ENCODE measurements at regions not wholly inside any gene's neighbourhood (a gene's known extent, or its start where the extent isn't known, plus 50 kb on each side); places are given as distances from the start of the nearest gene placed in this dataset.
A peak's percentile ranks its signal among the peaks of the same experiment; 100 is the strongest.

DNA sequence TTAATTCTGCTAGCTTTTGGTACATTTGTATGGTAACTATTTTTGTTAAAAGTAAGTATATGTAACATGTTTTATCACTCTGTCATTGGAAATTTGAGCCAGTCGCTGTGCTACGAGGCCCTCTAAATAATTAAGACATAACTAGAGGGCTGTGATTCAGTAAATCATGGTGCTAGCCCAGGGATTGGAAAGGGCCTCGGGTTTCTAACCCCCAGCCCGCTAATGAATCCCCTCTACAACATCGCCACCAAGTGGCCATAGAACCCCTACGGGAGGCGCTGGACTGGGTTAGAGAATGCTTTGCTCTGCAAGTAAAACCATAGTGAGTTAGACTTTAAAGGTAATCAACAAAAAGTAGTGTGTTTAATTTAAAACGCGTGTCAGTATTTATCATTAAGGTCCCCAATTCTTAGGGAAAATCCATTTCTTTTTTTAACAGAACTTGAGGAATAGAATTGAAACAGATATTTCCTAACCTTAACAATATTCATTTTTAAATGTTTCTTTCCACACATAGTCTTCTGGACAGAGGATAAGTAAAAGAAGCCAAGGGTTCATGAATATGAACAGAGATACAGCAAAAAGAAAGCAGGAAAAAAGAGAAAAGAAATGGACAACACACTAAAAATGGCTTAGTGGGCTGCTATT is 744.7 kb downstream of the EPHA3 start:
- Histone ChIP-seq H3K4me3 (no peak overlapping the region), H3K36me3 (no peaks in the 10 kb centered on the region), H3K27me3 (no peaks in the 10 kb centered on the region), H3K4me1 (no peaks in the 10 kb centered on the region), H3K27ac (no peak overlapping the region), H3K9me3 (no peaks in the 10 kb centered on the region)
- peak in 1 of 2 donors; percentile 6 for DNase-seq (ENCODE audit: low spot score in 2 of 2)
- TF ChIP-seq, protein P1, sequence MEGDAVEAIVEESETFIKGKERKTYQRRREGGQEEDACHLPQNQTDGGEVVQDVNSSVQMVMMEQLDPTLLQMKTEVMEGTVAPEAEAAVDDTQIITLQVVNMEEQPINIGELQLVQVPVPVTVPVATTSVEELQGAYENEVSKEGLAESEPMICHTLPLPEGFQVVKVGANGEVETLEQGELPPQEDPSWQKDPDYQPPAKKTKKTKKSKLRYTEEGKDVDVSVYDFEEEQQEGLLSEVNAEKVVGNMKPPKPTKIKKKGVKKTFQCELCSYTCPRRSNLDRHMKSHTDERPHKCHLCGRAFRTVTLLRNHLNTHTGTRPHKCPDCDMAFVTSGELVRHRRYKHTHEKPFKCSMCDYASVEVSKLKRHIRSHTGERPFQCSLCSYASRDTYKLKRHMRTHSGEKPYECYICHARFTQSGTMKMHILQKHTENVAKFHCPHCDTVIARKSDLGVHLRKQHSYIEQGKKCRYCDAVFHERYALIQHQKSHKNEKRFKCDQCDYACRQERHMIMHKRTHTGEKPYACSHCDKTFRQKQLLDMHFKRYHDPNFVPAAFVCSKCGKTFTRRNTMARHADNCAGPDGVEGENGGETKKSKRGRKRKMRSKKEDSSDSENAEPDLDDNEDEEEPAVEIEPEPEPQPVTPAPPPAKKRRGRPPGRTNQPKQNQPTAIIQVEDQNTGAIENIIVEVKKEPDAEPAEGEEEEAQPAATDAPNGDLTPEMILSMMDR (IDR thresholded peaks at IDR 0.05), result peak in 4 of 5 experiments; percentile 18 to 31 (median 26)
- no peak for TF ChIP-seq EP300 (IDR thresholded peaks at IDR 0.05)
- WGBS, 2 donors, result 23 to 30% methylated on average over 9 of the region's 9 CpGs

DNA sequence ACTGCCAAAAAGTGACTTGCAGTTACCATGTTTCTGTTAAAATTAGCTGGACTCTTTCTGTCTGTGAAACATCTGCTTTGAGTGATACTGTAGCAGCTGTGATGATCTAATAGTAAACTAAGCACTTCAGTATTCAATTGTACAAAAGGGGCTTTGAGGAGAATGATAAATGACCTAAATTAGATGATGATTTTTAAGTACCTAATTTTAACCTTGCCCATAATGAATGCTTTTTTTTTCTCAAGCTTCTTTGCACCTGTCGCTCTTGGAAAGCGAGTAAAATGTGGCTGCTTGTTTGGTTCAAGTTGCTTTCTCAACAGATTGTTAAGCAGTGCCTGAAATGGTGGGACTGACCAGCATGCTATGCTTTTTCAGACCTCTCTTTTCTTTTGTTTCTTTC is 752.3 kb downstream of the EPHA3 start:
- Histone ChIP-seq H3K9me3 (no peaks in the 10 kb centered on the region), H3K4me3 (no peak overlapping the region), H3K36me3 (no peaks in the 10 kb centered on the region), H3K27me3 (no peaks in the 10 kb centered on the region), H3K4me1 (peaks cover 0 to 10% (median 0%) of the 10 kb centered on the region in 4 donors), H3K27ac (no peak overlapping the region)
- 32 to 54% methylated on average over 2 of the region's 2 CpGs for WGBS, 2 donors
- TF ChIP-seq EP300 (IDR thresholded peaks at IDR 0.05), result no peak
- no peak for TF ChIP-seq POLR2A (IDR thresholded peaks at IDR 0.05)
- TF ChIP-seq, protein P1 (IDR thresholded peaks at IDR 0.05), result no peak
- DNase-seq (ENCODE audit: low spot score in 2 of 2), result no peak

DNA sequence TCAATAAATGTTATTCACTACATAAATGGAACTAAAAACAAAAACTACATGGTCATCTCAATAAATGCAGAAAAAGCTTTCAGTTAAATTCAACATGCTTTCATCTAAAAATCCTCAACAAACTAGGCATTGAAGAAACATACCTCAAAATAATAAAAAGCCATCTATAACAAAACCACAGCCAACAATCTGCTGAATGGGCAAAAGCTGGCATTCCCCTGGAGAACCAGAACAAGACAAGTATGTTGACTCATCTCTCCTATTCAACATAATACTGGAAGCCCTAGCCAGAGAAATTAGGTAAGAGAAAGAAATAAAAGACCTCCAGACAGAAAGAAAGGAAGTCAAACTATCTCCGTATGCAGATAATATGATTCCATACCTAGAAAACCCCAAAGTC is 759.9 kb downstream of the EPHA3 start:
- Histone ChIP-seq H3K27ac (no peak overlapping the region), H3K4me1 (no peaks in the 10 kb centered on the region), H3K27me3 (no peaks in the 10 kb centered on the region), H3K9me3 (no peaks in the 10 kb centered on the region), H3K4me3 (no peak overlapping the region), H3K36me3 (no peaks in the 10 kb centered on the region)
- TF ChIP-seq, protein P1 (IDR thresholded peaks at IDR 0.05), result no peak
- no peak for TF ChIP-seq POLR2A (IDR thresholded peaks at IDR 0.05)
- no peak for TF ChIP-seq EP300 (IDR thresholded peaks at IDR 0.05)
- WGBS, 2 donors, result 85 to 95% methylated on average over 1 of the region's 1 CpG
- no peak for DNase-seq (ENCODE audit: low spot score in 2 of 2)

DNA sequence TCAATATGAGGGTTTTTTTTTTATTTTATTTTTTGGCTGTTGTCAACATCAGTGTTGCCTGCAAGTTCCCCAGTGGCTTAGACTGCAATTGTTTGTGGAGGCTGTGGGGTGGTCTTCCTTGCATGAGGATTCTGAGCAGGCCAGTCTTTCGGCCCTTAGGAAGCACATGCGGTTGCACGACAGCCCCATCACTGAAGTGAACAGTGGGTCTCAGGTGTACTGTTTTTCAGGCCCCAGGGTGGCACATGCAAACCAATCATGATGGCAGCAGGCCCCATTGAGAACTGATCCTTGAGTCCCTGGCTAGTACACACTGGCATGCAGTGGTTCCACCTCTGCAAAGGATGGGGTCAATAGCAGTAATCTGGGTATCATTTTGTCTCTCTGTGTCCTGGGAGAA is 768.7 kb downstream of the EPHA3 start:
- H3K4me1 ChIP-seq, result no peaks in the 10 kb centered on the region
- no peaks in the 10 kb centered on the region for H3K36me3 ChIP-seq
- no peak for DNase-seq (ENCODE audit: low spot score in 2 of 2)
- H3K9me3 ChIP-seq, result no peaks in the 10 kb centered on the region
- H3K27me3 ChIP-seq, result no peaks in the 10 kb centered on the region
- H3K4me3 ChIP-seq, result no peak overlapping the region
- TF ChIP-seq POLR2A (IDR thresholded peaks at IDR 0.05), result no peak
- no peak for TF ChIP-seq EP300 (IDR thresholded peaks at IDR 0.05)
- TF ChIP-seq, protein P1 (IDR thresholded peaks at IDR 0.05), result no peak
- WGBS, 2 donors, result 94 to 100% methylated on average over 3 of the region's 3 CpGs
- no peak overlapping the region for H3K27ac ChIP-seq

DNA sequence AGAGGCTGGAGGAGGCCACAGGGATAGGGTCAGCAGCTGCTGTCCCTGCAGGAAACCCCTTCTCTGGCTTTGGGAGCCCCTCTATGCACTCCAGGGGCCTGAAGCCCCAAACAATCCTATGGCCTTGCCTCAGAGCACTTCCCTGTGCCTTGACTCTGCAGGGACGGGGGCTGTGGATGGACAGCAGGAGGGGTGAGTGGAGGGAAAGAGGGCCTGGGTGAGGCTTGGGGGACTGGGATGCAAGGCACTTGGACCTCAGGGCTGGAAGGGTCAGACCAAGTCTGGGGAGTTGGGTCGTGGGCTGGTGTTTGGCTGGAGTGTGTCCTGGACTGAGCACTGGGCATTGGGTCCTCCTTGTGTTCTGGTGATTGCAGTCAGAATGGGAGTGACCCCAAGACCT is 769.8 kb downstream of the EPHA3 start:
- H3K36me3 ChIP-seq, result no peaks in the 10 kb centered on the region
- H3K27me3 ChIP-seq, result no peaks in the 10 kb centered on the region
- no peak for TF ChIP-seq EP300 (IDR thresholded peaks at IDR 0.05)
- TF ChIP-seq, protein P1 (IDR thresholded peaks at IDR 0.05), result no peak
- TF ChIP-seq POLR2A (IDR thresholded peaks at IDR 0.05), result no peak
- H3K4me1 ChIP-seq, result no peaks in the 10 kb centered on the region
- peaks cover 0 to 4% (median 0%) of the 10 kb centered on the region in 4 donors for H3K9me3 ChIP-seq
- no peak overlapping the region for H3K27ac ChIP-seq
- 80 to 82% methylated on average over 2 of the region's 2 CpGs for WGBS, 2 donors
- DNase-seq (ENCODE audit: low spot score in 2 of 2), result no peak
- H3K4me3 ChIP-seq, result no peak overlapping the region
